Inflammatory macrophage (primary cell): ENCODE measurements at regions not wholly inside any gene's neighbourhood (a gene's known extent, or its start where the extent isn't known, plus 50 kb on each side); places are given as distances from the start of the nearest gene placed in this dataset.

ENCODE experiments used
- DNase-seq, 2 donors: peaks; one replicate each; pipeline ENCODE4 v3.0.0-alpha.2; 2020 to 2022

DNA sequence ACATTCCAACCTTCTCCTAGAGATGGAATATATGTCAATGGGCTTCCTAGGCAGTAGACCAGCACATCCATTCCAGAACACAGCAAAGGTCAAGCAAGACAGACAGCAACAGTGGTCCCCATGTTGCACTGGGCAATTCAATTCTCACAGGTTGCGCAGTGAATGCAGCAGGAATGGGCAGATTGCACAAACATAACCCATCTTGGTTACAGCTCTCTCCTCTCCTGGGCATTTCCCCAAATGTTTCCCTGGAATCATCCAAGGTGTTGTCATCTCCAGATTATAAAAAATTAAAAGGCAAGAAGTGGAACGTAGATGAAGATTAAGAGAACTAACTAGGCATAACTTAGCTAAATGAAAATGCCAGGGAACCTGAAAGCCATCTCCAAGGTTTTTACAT is 265.8 kb upstream of the SLC14A2 start:
- DNase-seq: no peak

DNA sequence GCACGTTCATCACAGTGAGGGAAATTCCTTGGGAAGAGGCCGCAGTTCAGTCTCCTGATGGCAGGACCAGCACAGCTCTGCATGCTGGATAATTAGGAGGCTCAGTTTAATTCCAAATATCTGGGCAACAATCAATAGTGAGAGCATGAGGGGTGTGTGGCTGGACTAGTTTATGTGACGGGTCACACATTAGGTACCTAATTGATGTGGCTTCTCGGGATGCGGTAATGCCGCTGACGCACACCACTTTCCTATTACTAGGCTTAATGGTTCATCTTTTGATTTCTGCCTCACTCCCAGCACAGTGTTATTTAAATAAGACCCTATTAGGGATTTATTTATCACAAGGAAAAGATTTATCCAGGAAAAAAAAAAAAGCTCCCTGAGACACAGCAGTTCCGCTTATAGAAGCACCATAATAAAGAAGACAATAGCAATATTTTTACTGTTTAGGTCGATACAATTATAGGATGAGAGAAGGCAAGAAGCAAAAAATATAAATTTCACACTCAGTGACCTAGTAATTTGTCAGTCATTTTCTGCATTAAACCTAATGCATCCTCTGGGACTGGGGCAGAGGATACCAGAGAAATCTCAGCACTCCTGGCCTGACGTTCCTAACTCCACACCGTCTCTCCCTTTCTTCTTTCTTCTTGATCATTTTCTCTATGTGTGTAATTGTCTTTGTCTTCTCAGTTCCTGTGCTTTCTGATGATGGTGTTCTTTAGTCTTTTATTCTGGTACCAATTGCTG is 264.7 kb upstream of the SLC14A2 start:
- no peak for DNase-seq

DNA sequence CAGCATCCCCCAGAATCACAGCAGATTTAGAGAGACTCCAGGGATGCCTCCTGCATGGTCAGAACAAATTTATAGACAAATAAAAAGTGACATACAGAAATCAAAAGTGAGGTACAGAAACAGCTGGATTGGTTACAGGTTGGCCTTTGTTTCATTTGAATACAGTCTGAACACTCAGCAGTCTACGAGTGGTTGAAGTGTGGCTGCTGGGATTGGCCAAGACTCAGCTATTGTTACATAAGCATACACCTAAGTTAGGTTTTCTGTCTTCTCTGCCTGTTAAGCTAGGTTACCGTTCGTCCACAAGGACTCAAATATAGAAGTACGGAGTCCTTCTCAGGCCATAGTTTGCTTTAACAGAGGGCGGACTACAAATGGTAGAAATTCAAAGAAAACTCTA is 262.4 kb upstream of the SLC14A2 start:
- DNase-seq: no peak

DNA sequence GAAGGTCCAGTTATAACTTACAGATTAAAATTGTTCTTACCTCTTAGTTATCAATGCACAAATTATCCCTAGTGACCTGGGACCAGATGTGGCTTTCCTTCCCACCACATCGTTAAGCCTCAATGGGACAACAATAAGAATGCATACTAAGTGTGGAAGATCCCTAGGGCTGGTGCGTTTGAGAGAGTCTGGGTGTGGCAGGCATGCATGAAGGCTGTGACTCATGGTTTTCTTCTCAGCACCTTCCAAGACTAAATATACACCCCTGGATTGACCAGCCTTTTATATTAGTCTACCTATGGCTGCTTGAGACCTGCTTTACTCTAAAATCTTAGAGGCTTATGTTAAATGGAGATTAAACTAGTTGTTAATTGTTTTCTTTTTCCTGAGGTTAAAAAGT is 261.7 kb upstream of the SLC14A2 start:
- DNase-seq: no peak

GRCh38 chr18:45355944-45356520 is 259.2 kb upstream of the SLC14A2 start:
- no peak for DNase-seq

DNA sequence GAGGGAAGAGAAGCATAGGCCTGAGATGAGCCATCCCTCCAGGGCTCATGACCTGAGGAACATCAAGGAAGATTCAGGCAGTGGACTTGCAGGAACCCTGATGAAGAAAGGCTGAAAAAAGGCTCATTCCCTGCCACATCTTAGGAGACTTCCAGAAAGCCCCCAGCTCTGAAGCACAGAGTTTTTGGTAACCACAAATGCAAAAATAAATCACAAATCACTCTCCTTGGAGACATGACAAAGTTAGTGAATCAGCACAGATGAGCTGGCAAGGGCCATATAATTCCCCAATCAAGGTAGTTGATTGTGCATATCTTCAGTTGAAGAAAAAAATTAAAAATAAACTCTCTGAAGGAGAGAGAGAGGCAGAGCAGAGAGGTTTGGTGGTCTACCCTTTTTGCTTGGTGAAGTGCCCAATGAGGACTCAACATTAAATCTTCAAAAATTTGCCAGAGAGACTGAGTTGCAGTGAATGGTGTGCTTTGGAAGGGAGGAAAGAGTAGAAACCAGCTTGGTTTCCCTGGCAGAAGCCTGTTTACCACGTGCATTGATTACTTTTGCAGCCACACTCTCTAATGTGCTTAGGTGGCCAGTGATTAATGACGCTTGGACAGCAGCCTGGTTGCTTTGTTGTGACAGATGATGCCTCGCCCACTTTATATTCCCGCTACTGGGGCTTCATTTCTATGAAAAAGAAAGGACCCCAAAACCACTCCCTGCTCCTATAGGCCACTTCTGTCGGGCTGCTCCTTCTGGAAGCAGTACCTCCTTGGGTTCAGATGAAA is 257.4 kb upstream of the SLC14A2 start:
- no peak for DNase-seq

GRCh38 chr18:45359275-45360009 is 255.8 kb upstream of the SLC14A2 start:
- no peak for DNase-seq

- no peak for DNase-seq
Observed at GRCh38 chr18:45361125-45361851, 254.0 kb upstream of the SLC14A2 start.

DNA sequence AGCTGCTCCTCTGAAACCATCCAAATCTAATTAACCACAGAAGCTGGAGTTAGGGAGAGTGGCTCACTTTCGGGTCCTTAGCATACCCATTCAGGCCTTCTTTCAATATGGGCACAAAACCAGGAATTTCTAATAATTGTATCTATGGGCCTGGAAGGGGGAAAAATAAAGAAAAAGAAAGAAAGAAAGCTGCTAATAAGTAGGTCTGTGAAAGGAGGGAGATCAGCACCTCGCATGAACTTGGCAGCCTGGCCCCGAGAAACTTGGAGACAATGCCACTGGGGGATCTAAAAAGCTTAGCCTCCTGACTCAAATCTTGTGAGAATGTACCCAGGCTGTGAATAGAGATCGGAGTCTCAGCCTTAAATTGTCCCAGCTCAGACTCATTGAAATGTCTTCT is 252.1 kb upstream of the SLC14A2 start:
- DNase-seq: no peak

- no peak for DNase-seq
Observed at GRCh38 chr18:45365835-45366234, 249.4 kb upstream of the SLC14A2 start.

- no peak for DNase-seq
Observed at GRCh38 chr18:45370255-45371010, 244.8 kb upstream of the SLC14A2 start.

DNA sequence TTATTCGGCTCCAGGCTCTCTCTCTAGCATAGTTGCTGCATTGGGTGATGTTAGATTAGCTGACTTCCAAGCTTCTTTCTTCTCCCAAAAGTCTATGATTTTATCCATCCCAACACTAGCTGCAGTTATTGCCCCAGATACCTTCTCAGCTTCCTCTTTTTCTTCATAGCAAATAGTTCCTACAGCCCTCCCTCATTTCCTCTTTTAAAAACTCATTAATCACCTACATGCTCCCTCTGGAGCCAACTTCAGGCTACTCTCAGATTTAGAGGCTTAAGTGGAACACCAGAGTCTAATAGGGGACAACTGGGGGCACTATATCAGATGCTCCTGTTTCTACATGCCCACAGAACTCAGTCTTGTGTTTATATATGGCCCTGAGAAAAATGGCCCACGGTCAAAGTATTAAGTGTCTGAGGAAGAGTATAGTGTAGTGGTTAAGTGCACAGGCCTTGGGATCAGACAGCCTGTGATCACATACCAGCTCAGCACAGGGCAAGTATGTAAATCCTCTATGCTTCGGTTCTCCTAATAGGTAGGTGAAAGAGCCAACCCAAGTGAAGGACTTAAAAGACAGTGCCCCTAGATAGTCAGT is 241.9 kb upstream of the SLC14A2 start:
- peak; percentile 47 to 63 for DNase-seq

DNA sequence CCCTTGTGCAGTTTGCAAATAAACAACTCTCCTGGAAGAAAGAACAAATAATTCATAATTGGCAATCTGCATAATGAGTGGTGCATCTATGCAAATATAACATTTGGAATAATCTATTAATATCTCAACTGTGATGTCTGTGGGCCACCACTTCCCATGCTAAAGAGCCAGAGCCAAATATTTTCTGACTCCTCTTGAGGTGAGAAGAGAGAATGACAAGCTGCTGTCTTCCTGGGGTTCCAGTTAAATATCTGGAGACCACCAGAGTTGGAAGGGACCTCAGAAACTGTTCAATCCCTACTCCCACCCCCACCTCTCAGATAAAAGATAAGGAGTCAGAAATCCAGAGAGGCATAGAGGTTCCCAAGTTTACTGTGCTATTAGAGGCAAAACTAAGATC is 241.0 kb upstream of the SLC14A2 start:
- no peak for DNase-seq

DNA sequence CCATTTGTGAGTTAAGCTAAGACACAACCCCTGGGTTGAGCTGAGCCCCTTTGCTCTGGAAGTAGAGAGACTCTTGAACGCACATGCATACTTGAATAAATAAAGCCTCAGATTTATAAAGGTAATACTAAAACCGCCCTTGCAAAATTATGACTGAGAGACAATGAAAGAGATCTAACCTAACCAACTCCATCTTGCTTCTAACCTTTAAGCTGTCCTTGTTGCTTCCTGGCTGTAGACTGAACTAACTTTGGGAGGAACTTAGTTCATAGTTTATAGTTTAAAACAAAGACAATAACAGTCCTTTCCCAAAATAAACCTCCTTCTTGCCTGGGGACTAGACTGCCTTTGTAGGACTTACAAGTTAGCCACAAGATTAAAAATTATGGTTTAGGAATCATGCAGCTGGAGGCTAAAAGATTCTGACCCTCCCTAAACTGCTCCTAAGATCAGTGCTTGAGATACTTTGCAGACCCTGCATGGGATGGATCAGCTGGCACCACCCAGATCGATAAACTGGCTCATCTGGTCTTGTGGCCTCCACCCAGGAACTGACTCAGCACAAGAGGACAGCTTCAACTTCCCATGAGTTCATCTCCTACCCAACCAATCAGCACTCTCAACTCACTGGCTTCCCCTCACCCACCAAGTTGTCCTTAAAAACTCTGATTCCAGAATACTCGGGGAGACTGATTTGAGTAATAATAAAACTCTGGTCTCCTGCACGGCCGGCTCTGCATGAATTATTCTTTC is 240.2 kb upstream of the SLC14A2 start:
- no peak for DNase-seq

DNA sequence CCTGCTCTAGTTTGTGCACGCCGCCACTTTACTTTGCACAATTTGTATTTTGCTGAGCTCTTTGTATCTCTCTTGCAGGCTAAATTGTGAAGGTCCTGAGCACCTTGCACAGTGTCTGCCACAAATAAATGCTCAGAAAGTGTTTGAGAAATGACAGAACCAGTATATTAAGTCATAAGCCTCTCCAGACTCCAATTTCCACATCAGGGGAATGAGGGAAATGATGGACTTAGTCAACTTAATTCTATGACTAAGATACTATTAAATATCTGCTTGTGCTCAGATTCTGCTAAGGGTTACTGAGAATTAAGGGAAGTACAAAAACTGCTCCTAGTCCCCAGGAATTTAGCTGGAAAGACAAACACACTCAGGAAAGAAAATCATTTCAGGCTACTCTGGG is 239.1 kb upstream of the SLC14A2 start:
- peak in 1 of 2 donors; percentile 10 for DNase-seq

DNA sequence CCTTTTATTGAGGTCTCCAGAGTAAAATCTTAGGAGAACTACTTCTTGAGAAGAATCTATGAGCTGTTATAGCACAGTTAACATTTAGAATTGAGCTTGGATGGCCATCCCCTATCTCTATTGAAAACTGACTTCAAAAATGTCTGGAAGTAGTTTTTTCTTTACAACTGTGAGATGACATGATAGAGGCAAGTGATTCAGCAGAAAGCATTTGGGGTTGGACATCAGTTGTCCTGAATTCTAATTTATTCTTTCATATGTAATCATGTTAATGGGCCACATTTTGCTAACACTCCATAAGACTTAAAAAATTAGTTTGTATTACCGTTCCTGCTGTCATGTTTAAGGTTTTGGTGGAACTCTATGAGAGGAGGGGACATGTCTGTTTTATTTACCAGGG is 237.0 kb upstream of the SLC14A2 start:
- no peak for DNase-seq

DNA sequence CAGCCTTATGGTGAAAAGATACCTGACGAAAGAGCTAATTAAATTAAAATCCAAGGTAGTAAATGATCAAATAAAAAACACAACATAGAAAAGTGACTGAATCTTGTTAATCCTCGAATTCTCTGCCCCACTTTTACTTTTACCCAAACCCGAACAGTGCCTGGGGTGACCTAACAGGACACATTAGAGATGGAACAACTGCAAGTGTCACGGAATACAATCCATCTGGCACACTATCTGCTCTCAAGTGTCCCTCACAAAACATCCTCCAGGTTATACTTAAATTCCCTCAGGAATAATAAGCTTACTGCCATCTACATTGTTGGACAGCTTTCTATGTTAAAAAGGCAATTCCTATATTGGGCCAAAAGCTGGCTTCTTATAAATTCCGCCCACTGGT is 236.3 kb upstream of the SLC14A2 start:
- no peak for DNase-seq

DNA sequence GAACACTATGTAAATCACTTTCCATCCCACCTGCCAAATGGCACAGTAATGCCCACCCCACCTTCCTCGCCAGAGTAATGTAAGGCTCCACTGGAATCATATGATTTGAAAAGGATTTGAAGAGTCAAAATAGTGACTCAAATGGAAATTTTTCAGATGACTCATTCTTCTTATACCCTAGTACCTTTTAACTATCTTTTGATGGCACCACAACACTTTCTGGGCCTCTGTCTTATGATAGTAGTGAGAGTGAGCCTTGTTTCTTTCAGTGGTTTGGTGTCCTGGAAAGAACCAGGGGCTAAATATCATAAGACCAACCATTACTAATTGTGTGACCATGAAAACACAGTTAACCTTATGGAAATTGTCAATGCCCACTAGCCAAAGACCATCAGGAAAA is 235.4 kb upstream of the SLC14A2 start:
- no peak for DNase-seq

- DNase-seq: no peak
Observed at GRCh38 chr18:45381282-45381681, 234.0 kb upstream of the SLC14A2 start.

GRCh38 chr18:45383228-45383627 is 232.0 kb upstream of the SLC14A2 start:
- DNase-seq: no peak
